ENCODE measurements at regions not wholly inside any gene's neighbourhood (a gene's known extent, or its start where the extent isn't known, plus 50 kb on each side); places are given as distances from the start of the nearest gene placed in this dataset.

DNA sequence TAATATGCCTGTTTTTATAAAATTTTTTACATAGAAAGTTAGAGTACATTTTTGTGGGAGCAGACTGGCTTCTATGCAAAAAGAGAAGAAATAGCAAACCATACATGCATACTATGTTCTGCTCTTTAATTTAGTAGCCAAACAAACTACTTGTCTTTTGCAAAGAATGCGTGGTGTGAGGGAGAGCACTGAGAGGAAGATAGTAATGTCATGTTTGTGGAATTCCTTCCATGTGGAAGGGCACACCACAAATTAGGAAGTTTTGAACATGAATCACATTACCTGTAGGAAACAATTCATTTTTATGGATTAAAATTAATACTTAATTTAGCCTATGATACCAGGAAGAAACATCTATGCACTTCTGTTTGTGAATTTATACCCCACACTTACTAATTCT is 1529.1 kb upstream of the ADGRL3 start:
- whole genome bisulfite sequencing, 2 experiments (ENCODE audit: extremely low coverage in 1 of 2, insufficient coverage in 1 of 2, insufficient read length in 1 of 2, insufficient replicate concordance in 2 of 2, low coverage in 1 of 2, low lambda C conversion rate in 2 of 2, missing lambda C conversion rate in 1 of 2), result 85% methylated on average over 1 of the region's 1 CpG; no CpG with 5 or more reads in 1 of the 2 experiments
- H3K9ac ChIP-seq (replicated peaks in 1 of 4; ENCODE audit: extremely low read depth in 1 of 4, low read depth in 3 of 4, low read length in 3 of 4), result no peak overlapping the region
- H2AK5ac ChIP-seq (ENCODE audit: low read depth, low read length), result no peak overlapping the region
- no peak overlapping the region for H3K4me2 ChIP-seq (ENCODE audit: insufficient read depth in 1 of 2, low read depth in 2 of 2, low read length in 2 of 2)
- no peaks in the 10 kb centered on the region for H3K27me3 ChIP-seq (replicated peaks in 1 of 4; ENCODE audit: control insufficient read depth in 3 of 4, extremely low read depth in 1 of 4, insufficient read depth in 3 of 4, low read length in 3 of 4)
- H3K79me2 ChIP-seq (ENCODE audit: control insufficient read depth in 1 of 2, insufficient read depth in 2 of 2, low read length in 2 of 2), result no peaks in the 10 kb centered on the region
- no peak overlapping the region for H3K23ac ChIP-seq (ENCODE audit: insufficient read length)
- ChIA-PET CTCF (ENCODE audit: partially characterized antibody) (no interaction called here), POLR2A (ENCODE audit: partially characterized antibody) (no interaction called here)
- FAIRE-seq (no peak), DNase-seq (ENCODE audit: low read depth in 1 of 2, low spot score in 2 of 2) (no peak)
- H3K4me3 ChIP-seq (ENCODE audit: extremely low read depth in 1 of 4, insufficient read depth in 2 of 4, low read depth in 3 of 4, low read length in 4 of 4), result no peak overlapping the region
- H4K20me1 ChIP-seq (replicated peaks in 1 of 2; ENCODE audit: control insufficient read depth in 1 of 2, insufficient read depth in 2 of 2, low read length in 2 of 2), result no peaks in the 10 kb centered on the region
- H2BK120ac ChIP-seq (replicated peaks; ENCODE audit: low read depth, low read length), result no peak overlapping the region
- H2BK5ac ChIP-seq (ENCODE audit: low read depth, low read length), result no peak overlapping the region
- no peaks in the 10 kb centered on the region for H3K9me3 ChIP-seq (ENCODE audit: insufficient read depth in 2 of 2, low read depth in 1 of 2, low read length in 1 of 2)
- H4K5ac ChIP-seq (ENCODE audit: insufficient read length, low read depth, low read length), result no peak overlapping the region
- no peaks in the 10 kb centered on the region for H3K4me1 ChIP-seq (replicated peaks in 1 of 4; ENCODE audit: control insufficient read depth in 3 of 4, insufficient read depth in 4 of 4, low read length in 3 of 4)
- no peak overlapping the region for H3K14ac ChIP-seq (ENCODE audit: insufficient read length)
- H3K18ac ChIP-seq (ENCODE audit: extremely low read depth, low read length), result no peak overlapping the region
- H3K36me3 ChIP-seq (ENCODE audit: control insufficient read depth in 2 of 4, insufficient read depth in 4 of 4, low read length in 3 of 4), result no peaks in the 10 kb centered on the region
- no peak overlapping the region for H3K4ac ChIP-seq (replicated peaks; ENCODE audit: insufficient read length, low read depth, low read length)
- H2BK15ac ChIP-seq (ENCODE audit: low read length), result no peak overlapping the region
- H2AFZ ChIP-seq (ENCODE audit: low read length), result no peak overlapping the region
- H3K56ac ChIP-seq (replicated peaks; ENCODE audit: insufficient read length, low read depth, low read length), result no peak overlapping the region
- no peak overlapping the region for H2BK12ac ChIP-seq (ENCODE audit: low read depth, low read length)
- no peaks in the 10 kb centered on the region for H3K79me1 ChIP-seq (ENCODE audit: low read depth, low read length)
- H3K23me2 ChIP-seq (ENCODE audit: low read depth, low read length), result no peaks in the 10 kb centered on the region
- no peak overlapping the region for H4K8ac ChIP-seq (ENCODE audit: extremely low read depth, insufficient read depth, low read length)
- no peak for TF ChIP-seq POLR2AphosphoS5 (IDR thresholded peaks at IDR 0.05; ENCODE audit: low read depth, low read length)
- TF ChIP-seq MAFK (IDR thresholded peaks at IDR 0.05; ENCODE audit: low read depth, low read length), result no peak
- TF ChIP-seq SAP30 (IDR thresholded peaks at IDR 0.05; ENCODE audit: insufficient read depth, insufficient replicate concordance, low read length), result no peak
- no peak for TF ChIP-seq JUN (IDR thresholded peaks at IDR 0.05; ENCODE audit: low read depth, low read length)
- no peak for TF ChIP-seq SP4 (IDR thresholded peaks at IDR 0.05; ENCODE audit: low read length)
- no peak for TF ChIP-seq CREB1 (IDR thresholded peaks at IDR 0.05)
- TF ChIP-seq, protein P1, sequence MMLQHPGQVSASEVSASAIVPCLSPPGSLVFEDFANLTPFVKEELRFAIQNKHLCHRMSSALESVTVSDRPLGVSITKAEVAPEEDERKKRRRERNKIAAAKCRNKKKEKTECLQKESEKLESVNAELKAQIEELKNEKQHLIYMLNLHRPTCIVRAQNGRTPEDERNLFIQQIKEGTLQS (IDR thresholded peaks at IDR 0.05; ENCODE audit: insufficient read depth, low read depth, low read length), result no peak
- TF ChIP-seq CBX8 (IDR thresholded peaks at IDR 0.05; ENCODE audit: borderline replicate concordance, low read depth, low read length), result no peak
- H4K91ac ChIP-seq (replicated peaks; ENCODE audit: insufficient read length, low read length), result no peak overlapping the region
- no peak overlapping the region for H2BK20ac ChIP-seq (ENCODE audit: low read length)
- H3K27ac ChIP-seq (ENCODE audit: low read depth, low read length), result no peak overlapping the region
